ENCODE measurements at regions not wholly inside any gene's neighbourhood (a gene's known extent, or its start where the extent isn't known, plus 50 kb on each side); places are given as distances from the start of the nearest gene placed in this dataset.
"Not testable (repeated sequence)": the region's sequence is repeated elsewhere in the genome, so short reads cannot be mapped to it uniquely, and the experiment has no call there.

DNA sequence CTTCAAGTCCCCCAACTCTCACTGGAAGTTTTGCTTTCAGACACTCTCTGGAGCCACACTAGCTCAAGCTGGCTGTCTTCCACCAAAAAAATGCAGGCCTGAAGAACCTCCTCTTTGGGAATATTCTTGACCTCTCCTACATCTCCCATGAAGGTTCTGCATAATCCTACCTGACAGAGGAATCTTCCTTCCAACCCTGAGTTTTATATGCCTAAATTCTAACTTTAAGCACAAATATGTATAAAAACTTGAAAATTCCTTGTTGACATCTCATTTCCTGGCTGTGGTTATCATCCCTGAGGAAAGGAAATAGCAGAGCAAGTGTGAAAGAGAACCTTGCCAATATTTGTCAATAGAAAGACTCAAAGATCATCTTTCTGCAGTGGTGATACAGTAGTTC lies 249.0 kb downstream of the LPIN1 start:
- DNase-seq (ENCODE audit: low spot score) = no peak

DNA sequence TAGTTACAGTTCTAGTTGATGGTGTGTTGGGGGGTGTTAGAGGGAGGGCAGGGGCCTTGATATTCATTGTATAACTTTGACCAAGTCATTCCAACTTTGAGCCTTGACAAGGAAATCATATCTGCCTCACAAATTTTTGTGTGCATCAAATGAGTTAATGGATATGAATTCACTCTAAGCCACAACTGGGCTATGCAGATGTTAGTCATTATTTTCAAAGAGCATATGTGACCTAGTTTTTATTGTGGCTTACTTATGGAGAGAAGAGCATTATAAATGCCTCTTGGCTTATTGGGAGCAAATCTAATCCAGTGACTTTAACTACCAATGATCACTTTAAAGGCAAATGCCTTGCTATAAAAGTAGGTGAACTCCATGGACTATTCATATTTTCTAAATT lies 250.2 kb downstream of the LPIN1 start:
- DNase-seq (ENCODE audit: low spot score) = no peak

DNA sequence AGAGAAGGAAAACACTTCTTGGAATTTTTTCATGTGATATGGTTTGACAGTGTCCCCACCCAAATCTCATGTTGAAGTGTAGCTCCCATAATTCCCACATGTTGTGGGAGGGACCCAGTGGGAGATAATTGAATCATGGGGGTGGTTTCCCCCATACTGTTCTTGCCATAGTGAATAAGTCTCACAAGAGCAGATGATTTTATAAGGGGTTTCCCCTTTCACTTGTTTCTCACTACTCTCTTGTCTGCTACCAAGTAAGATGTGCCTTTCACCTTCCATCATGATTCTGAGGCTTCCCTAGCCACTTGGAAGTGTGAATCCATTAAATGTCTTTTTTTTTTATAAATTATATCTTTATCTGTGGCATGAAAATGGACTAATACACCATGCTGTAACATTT lies 250.7 kb downstream of the LPIN1 start:
- DNase-seq (ENCODE audit: low spot score) = no peak

- DNase-seq (ENCODE audit: low spot score) = no peak
Measured at GRCh38 chr2:11998218-11998617, 251.8 kb downstream of the LPIN1 start.

GRCh38 chr2:11998626-11999378 lies 252.4 kb downstream of the LPIN1 start:
- no peak for DNase-seq (ENCODE audit: low spot score)

DNA sequence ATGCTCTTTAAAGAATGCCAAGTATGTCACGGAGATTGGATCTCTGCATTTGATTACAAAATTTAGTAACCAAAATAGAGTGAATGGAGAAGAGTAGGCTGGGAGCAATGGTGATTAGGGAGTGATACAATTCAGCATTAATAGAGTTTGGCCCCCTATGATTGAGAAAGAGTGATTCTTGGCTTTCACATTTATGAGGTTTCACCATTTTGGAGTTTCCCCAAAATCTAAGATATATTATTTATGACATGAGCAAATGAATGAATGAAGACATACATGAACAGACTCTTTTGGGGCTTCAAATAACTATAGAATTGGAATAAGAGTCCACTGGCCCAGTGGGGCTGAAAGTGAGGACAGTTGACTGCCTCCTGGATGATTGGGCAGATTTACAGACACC lies 255.2 kb downstream of the LPIN1 start:
- no peak for DNase-seq (ENCODE audit: low spot score)

GRCh38 chr2:12002215-12002614 lies 255.8 kb downstream of the LPIN1 start:
- no peak for DNase-seq (ENCODE audit: low spot score)

DNA sequence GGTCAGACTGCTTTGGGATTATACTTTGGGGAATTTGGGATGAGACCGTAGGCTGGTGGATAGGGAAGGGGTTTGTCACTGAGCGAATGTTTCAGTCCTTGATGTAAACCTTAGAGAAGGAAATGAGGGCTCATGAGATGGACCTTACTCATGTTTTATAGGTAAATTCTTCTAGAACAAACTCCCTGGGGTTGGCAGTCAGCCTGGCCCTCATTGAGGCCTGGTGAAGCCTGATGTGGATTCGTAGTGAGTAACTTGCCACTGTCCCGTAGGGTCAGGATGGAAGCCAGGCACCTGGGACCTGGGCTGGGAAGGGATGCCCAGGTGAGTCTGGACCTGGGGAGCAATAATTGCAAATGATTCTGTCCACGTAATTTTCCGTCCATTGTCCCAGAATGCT lies 258.3 kb downstream of the LPIN1 start:
- no peak for DNase-seq (ENCODE audit: low spot score)

DNA sequence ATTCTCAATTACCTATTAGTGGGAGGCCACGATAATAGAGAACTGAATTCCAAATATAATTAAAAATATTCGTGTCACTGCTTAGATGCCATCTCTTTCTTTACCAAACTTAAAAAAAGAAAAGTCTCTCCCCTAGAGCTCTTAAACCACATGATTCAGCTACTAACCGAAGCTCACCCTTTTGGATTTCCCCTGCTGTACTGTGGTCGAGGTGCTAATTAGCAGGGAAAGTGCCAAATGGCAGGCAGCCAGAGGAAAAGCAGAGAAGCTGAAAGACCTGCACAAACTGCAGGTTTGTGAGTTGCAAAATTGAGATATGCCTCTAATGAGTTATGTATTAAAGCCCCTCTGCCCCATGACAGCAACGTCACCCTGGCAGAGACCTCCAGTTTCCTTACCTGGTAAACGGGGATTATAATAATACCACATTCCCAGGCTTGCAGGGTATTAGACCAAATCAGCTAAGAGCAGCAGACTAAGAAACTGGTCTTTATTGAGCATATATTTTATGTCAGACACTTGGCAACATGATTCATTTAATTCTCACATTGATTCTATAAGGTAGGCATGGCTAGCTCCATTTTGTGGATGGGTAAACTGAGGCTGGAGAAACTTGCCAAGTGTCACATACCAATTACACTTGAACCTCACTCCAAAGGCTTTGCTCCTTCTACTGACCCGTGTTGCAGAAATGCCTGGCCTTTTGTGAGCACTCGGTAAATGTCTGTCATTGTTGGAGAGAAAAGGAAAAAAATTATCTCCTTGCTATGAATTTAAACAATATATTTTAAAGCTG lies 259.7 kb downstream of the LPIN1 start:
- no peak for DNase-seq (ENCODE audit: low spot score)

DNA sequence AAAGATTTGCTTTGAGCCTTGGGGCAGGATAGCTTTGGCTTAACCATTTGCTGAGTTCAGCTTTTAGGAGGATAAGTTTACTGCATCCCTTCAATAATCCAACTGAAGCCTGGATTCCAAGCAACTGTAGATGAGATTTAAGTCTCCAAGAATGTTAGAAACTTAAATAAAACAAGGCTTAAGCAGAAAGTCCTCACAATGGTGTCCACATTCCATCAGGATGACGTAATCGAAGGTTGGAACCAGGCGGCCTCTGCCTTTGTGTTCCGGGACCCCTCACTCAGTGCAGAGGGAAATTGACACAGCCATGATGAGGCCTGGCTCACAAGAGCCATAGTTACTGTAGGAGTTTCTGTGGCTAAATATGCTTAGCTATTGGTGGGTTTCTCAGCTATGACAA lies 260.4 kb downstream of the LPIN1 start:
- no peak for DNase-seq (ENCODE audit: low spot score)

GRCh38 chr2:12007282-12007681 lies 260.9 kb downstream of the LPIN1 start:
- no peak for DNase-seq (ENCODE audit: low spot score)

DNA sequence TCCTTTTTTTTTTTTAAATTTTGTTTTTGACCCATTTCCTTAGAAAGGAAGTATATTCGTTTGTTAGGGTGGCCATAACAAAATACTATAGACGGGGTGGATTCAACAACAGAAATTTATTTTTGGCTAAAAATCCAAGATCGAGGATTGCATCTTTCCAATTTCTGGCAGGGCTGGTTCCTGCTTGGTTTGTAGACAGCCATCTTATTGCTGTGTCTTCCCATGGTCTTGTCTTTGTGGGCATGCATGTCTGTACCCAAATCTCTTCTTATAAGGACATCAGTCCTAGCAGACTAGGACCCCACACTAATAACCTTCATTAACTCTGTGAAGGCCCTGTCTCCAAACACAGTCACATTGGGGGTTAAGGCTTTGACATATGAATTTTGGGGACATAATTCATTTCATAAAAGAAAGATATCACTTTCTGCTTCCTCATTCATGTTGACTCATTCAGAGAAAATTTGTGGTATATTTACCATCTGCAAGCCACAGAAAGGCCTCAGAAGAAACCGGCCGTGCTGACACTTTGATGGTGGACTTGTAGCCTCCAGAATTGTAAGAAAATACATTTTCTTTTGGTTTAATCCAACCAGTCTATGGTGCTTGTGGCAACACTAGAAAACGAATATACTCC lies 262.1 kb downstream of the LPIN1 start:
- DNase-seq (ENCODE audit: low spot score) = no peak

DNA sequence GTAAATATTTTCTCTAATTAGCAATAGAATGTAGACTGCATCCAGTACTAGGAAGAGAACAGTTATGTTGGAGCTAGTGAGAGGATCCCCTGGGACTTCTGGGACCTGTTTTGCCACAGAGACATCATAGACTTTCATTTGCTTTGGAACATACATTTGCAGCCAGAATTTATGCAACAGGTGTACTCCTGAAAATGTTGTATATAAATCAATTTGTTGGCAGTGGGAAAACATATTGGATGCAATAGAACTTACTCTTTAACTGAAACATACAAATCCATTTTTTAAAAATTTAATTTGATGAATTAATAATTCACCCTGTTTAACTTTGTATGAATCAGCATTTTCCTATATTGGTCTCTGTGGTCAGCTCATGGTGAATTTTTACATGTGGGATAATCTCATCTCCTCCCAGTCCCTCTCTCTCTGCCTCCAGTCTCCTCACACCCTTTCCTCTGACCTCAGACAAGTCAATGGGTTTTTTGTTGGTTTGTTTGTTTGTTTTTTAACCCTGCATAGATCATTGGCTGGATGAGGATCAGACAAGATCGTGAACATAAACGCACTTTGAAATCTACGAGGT lies 263.0 kb downstream of the LPIN1 start:
- DNase-seq (ENCODE audit: low spot score) = no peak

DNA sequence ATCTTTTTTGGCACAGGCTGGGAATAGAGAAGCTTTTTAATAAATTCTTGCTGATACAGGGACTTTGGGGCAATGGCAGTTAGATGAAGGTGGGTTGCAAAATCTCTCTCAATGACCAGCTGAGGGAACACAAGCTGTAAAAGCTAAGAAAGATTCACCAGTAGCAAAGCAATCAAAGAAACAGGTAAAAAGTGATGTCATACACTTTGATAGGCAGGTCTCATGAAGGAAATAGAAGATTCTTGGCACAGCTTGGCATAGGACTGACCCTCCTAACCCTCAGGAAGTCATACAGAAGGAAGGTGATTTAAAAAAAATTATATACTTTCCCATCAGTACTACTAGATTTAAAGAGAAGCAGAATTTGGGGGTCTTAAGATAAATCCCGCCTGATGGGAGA lies 263.6 kb downstream of the LPIN1 start:
- DNase-seq (ENCODE audit: low spot score) = no peak

DNA sequence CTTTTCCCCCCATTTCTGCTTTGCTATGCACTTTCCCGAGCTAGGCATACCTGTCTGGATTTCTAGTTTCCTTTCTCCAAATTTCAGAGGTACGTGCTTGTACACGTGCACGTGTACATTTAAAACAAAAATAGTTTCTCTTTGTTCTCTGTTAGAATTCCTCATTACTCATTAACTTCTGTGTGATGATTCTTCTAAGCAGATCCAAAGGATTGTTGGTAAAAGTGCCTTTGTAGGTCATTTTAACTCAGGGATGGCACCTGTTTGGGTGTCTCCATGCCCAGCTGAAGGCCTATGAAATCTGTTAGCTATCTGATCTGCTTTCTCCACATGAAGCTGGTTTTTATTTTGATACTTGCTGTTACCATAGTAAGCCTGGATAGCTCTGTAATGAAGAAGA lies 264.3 kb downstream of the LPIN1 start:
- DNase-seq (ENCODE audit: low spot score) = no peak

DNA sequence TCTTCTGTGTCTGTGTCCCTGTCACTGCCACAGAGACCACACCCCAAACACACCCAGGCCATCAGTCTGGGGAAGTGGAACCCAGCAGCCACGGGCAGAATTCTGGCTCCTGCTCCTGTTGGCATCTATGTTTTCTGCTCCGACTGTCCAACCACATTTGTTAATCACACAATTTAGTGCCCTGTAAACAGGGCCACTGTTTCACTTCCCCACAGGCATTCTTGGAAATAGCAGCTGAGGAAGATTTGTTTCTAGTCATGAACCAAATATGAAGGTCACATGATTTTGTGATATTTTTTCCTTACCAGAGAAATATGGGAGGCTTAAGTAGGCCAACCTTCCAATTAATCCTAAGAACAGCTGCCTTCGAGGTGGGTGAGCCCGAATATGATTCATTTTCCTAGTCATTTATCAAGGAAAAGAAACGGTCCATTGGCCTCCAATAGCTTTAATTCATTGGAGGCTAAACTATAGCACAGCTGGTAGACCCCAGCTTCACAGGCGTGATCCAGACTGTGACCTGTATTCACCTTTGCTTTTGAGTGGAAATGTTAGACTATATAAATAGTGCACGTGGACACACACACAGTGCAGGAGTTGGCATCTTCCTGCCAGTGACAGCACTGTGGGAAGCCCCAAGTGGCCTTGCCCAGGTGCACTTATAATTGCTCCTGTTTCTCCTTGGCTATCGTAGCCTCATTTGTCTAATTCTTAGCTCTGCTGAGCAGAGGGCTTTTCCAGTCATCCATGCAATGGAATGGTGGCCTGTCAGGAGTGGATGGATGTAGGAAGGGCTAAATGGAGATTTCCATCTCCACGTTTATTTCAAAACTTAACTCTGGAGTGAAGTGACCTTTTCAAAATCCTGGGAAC lies 267.9 kb downstream of the LPIN1 start:
- no peak for DNase-seq (ENCODE audit: low spot score)

DNA sequence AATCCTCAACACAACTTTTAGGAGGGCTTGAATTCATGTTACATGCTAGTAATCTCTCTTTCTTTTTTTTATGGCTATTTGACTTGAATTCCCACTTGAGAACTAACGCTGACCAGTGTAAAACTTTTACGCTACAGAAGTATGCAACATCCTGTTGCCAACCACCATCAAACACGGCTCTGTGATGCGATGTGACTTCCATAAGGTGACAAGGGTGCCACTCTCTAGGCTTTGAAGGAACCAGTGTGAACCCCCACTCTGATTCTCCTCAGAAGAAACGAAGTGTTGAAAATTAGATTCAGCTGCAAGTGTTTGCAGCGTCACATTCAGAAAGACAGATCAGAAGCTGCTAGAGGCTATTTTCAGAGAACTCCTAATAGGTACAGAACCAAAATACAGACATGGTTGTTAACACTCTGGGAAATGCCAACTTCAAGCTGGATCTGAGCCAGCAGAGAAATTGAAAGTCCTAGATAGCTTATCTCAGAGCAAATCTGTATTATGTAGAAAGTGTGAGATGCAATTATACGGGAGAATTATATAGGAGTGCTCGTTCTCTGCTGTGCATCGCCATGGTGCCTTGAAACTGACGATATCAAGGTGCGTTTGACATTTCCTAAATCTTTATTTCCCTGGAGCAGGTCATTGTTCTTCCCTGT lies 271.2 kb downstream of the LPIN1 start:
- no peak for DNase-seq (ENCODE audit: low spot score)

- DNase-seq (ENCODE audit: low spot score) = not testable (repeated sequence)
Measured at GRCh38 chr2:12018726-12019125, 272.3 kb downstream of the LPIN1 start.

GRCh38 chr2:12020833-12021469 lies 274.5 kb downstream of the LPIN1 start:
- no peak for DNase-seq (ENCODE audit: low spot score)

DNA sequence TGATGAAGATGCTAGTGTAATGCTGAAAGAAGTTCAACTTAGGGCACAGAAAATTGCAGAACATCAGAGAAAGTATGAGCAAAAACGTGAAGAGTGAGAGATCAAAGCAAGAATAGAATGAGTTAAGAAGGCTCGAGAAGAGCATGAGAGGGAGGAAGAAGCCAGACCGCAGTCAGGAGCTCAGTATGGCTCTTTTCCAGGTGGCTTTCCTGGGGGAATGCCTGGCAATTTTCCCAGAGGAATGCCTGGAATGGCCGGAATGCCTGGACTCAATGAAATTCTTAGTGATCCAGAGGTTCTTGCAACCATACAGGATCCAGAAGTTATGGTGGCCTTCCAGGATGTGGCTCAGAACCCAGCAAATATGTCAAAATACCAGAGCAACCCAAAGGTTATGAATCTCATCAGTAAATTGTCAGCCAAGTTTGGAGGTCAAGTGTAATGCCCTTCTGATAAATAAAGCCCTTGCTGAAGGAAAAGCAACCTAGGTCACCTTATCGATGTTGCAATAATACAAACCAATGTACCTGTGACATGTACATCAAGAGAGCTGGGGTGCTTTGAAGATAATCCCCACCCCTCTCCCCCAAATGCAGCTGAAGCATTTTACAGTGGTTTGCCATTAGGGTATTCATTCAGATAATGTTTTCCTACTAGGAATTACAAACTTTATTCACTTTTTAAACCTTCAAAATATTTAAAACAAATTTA lies 277.9 kb downstream of the LPIN1 start:
- not testable (repeated sequence) for DNase-seq (ENCODE audit: low spot score)

All from hematopoietic multipotent progenitor cell treated with erythropoietin and hydrocortisone succinate and interleukin-3 and kit ligand, for 15 days (in vitro differentiated cells).